Activated CD8-positive, alpha-beta T cell treated with anti-CD3 and anti-CD28 coated beads for 36 hours (primary cell): ENCODE measurements at regions not wholly inside any gene's neighbourhood (a gene's known extent, or its start where the extent isn't known, plus 50 kb on each side); places are given as distances from the start of the nearest gene placed in this dataset.

Source experiments
- ATAC-seq: fragments of 200-7000 bp; cut with Tn5 transposase; one replicate; pipeline ENCODE4 v1.10.0; 2021; ENCODE audit warnings: mild to moderate bottlenecking, moderate library complexity
- CTCF ChIA-PET: fragments of 350-600 bp; sonication (Branson Sonifier 250); formaldehyde crosslinking; loops from one replicate; lab custom pipeline; 2021; ENCODE audit warnings: antibody characterized with exemption; lab: Charles Lee
- POLR2A ChIA-PET: fragments of 350-600 bp; sonication (Branson Sonifier 250); formaldehyde crosslinking; loops from one replicate; lab custom pipeline; 2021; ENCODE audit warnings: antibody characterized with exemption; lab: Charles Lee
- DNase-seq: peaks from one replicate; pipeline ENCODE4 v3.0.0-alpha.2; 2020
- H3K27ac Mint-ChIP-seq: one replicate; pipeline ENCODE4 v1.8.0; 2021; ENCODE audit warnings: mild to moderate bottlenecking, mixed read lengths
- H3K27me3 Mint-ChIP-seq: one replicate; pipeline ENCODE4 v1.8.0; 2021; ENCODE audit warnings: mixed read lengths
- H3K36me3 Mint-ChIP-seq: one replicate; pipeline ENCODE4 v1.8.0; 2021; ENCODE audit warnings: low read depth, mixed read lengths
- H3K4me1 Mint-ChIP-seq: one replicate; pipeline ENCODE4 v1.8.0; 2021; ENCODE audit warnings: low read depth, mixed read lengths
- H3K4me3 Mint-ChIP-seq: one replicate; pipeline ENCODE4 v1.8.0; 2021; ENCODE audit warnings: mild to moderate bottlenecking, moderate library complexity, mixed read lengths
- H3K9me3 Mint-ChIP-seq: one replicate; pipeline ENCODE4 v1.8.0; 2021; ENCODE audit warnings: mixed read lengths
- CTCF ChIP-seq: fragments of 200-600 bp; IDR thresholded peaks from one replicate; pipeline ENCODE4 v1.8.0; 2022; ENCODE audit warnings: antibody characterized with exemption, mild to moderate bottlenecking
- intact Hi-C: fragments of 100-400 bp; cut with micrococcal nuclease; formaldehyde crosslinking; loops from one replicate; pipeline ENCODE4 v1.10.0; 2022

GRCh38 chr2:120424274-120424796 lies 78.4 kb downstream of the INHBB start:
- TF ChIP-seq CTCF: no peak
- CTCF ChIA-PET: interaction anchor here (1.0 kb wide), 1 partner anchor 11 kb away, joined by 3 read pairs; no protein-coding TSS in a partner anchor
- Mint-ChIP-seq H3K9me3 (no peaks in the 10 kb centered on the region), H3K27ac (no peak overlapping the region), H3K36me3 (no peaks in the 10 kb centered on the region), H3K27me3 (peaks cover 7% of the 10 kb centered on the region), H3K4me1 (no peaks in the 10 kb centered on the region), H3K4me3 (no peak overlapping the region)
- POLR2A ChIA-PET: no interaction called here
- no peak for DNase-seq
- intact Hi-C loops: no loop called here
- ATAC-seq: no peak

GRCh38 chr2:120425014-120425413 lies 79.1 kb downstream of the INHBB start:
- Mint-ChIP-seq H3K4me1 (no peaks in the 10 kb centered on the region), H3K4me3 (no peak overlapping the region), H3K36me3 (no peaks in the 10 kb centered on the region), H3K9me3 (no peaks in the 10 kb centered on the region), H3K27ac (no peak overlapping the region), H3K27me3 (peaks cover 5% of the 10 kb centered on the region)
- DNase-seq (no peak), ATAC-seq (no peak)
- intact Hi-C loops: no loop called here
- no peak for TF ChIP-seq CTCF
- CTCF ChIA-PET: no interaction called here
- POLR2A ChIA-PET: no interaction called here

- intact Hi-C loops: no loop called here
- Mint-ChIP-seq H3K27ac (no peak overlapping the region), H3K36me3 (no peaks in the 10 kb centered on the region), H3K4me1 (no peaks in the 10 kb centered on the region), H3K27me3 (peaks cover 2% of the 10 kb centered on the region), H3K9me3 (no peaks in the 10 kb centered on the region), H3K4me3 (no peak overlapping the region)
- POLR2A ChIA-PET: no interaction called here
- no peak for DNase-seq
- no peak for ATAC-seq
- TF ChIP-seq CTCF: no peak
- CTCF ChIA-PET: no interaction called here
Observed at GRCh38 chr2:120428748-120429147, 82.8 kb downstream of the INHBB start.

- Mint-ChIP-seq H3K9me3 (no peaks in the 10 kb centered on the region), H3K4me3 (no peak overlapping the region), H3K36me3 (no peaks in the 10 kb centered on the region), H3K27me3 (peaks cover 2% of the 10 kb centered on the region), H3K4me1 (no peaks in the 10 kb centered on the region), H3K27ac (no peak overlapping the region)
- ATAC-seq (no peak), DNase-seq (no peak)
- ChIA-PET POLR2A (no interaction called here), CTCF (no interaction called here)
- intact Hi-C loops: loop anchor here (10.0 kb wide), 1 partner anchor 85 kb away; the partner anchor contains the start of gene INHBB
- no peak for TF ChIP-seq CTCF
Observed at GRCh38 chr2:120429586-120430500, 83.9 kb downstream of the INHBB start.

- CTCF ChIA-PET: no interaction called here
- no peak for DNase-seq
- intact Hi-C loops: loop anchor here (10.0 kb wide), 1 partner anchor 86 kb away; the partner anchor contains the start of gene INHBB
- no peak overlapping the region for H3K4me3 Mint-ChIP-seq
- H3K27ac Mint-ChIP-seq: no peak overlapping the region
- POLR2A ChIA-PET: no interaction called here
- no peaks in the 10 kb centered on the region for H3K9me3 Mint-ChIP-seq
- H3K36me3 Mint-ChIP-seq: no peaks in the 10 kb centered on the region
- no peaks in the 10 kb centered on the region for H3K4me1 Mint-ChIP-seq
- TF ChIP-seq CTCF: no peak
- H3K27me3 Mint-ChIP-seq: peaks cover 2% of the 10 kb centered on the region
- no peak for ATAC-seq
Observed at GRCh38 chr2:120430501-120430830, 84.5 kb downstream of the INHBB start.
